AG04449 (cell line): ENCODE measurements at regions not wholly inside any gene's neighbourhood (a gene's known extent, or its start where the extent isn't known, plus 50 kb on each side); places are given as distances from the start of the nearest gene placed in this dataset.

Experiments
- CTCF ChIA-PET: fragments of 350-600 bp; formaldehyde crosslinking; extraction: SDS; loops from one replicate; lab custom pipeline; 2021; ENCODE audit warnings: antibody characterized with exemption; lab: Yijun Ruan, JAX
- POLR2A ChIA-PET: fragments of 400-600, 350-600 bp; formaldehyde crosslinking; extraction: SDS; loops from one replicate; lab custom pipeline; 2020; ENCODE audit warnings: antibody characterized with exemption, inconsistent platforms; lab: Yijun Ruan, JAX
- DNase-seq: peaks from one replicate; pipeline ENCODE4 v3.0.0-alpha.2; 2010; ENCODE audit warnings: low read depth, low spot score
- H3K4me3 ChIP-seq: 2 replicates; pipeline ENCODE4 v1.5.1; 2011; ENCODE audit warnings: low read depth, mild to moderate bottlenecking, control low read depth, low read length
- CTCF ChIP-seq: IDR thresholded peaks from one replicate; pipeline ENCODE4 v1.5.1; 2011; ENCODE audit warnings: mild to moderate bottlenecking, moderate library complexity, low read length, control low read depth, inconsistent platforms; ENCODE audit not compliant: insufficient read depth; ENCODE audit errors: missing control alignments

- ChIA-PET CTCF (no interaction called here), POLR2A (no interaction called here)
- DNase-seq: no peak
- no peak overlapping the region for H3K4me3 ChIP-seq
- no peak for TF ChIP-seq CTCF
Measured at GRCh38 chr1:190599670-190600069, 122.0 kb upstream of the BRINP3 start.

DNA sequence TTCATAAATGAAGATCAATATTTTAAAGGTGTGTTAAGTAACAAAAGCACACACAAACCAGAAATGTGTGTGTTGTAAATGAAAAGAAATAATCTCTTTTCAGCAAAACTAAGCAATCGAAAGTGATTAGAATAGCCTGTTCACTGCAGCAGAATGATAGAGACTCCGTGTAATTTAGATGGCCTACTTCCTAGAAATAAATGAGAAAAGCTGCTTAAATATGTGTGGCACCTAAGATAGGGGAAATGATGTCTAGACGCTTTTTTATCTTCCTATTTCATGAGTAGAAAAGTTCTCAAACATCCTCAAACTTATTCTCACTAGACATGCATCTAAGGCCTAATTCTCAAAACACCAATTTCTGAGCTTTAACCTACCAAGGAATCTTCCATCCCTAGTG is 124.7 kb upstream of the BRINP3 start:
- ChIA-PET CTCF (no interaction called here), POLR2A (no interaction called here)
- DNase-seq: no peak
- no peak overlapping the region for H3K4me3 ChIP-seq
- TF ChIP-seq CTCF: no peak

DNA sequence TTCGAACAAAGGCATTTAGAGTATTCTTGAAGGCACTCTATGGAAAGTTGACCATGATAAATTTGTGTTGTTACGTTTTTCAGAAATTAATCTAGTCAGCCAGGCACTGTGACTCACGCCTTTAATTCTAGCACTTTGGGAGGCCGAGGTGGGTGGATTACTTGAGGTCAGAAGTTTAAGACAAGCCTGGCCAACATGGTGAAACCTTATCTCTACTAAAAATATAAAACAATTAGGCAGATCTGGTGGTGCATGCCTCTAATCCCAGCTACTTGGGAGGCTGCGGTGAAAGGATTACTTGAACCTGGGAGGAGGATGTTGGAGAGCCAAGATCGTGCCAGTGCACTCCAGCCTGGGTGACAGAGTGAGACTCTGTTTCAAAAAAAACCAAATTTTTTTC is 130.6 kb upstream of the BRINP3 start:
- no peak overlapping the region for H3K4me3 ChIP-seq
- DNase-seq: no peak
- POLR2A ChIA-PET: no interaction called here
- CTCF ChIA-PET: no interaction called here
- TF ChIP-seq CTCF: no peak

DNA sequence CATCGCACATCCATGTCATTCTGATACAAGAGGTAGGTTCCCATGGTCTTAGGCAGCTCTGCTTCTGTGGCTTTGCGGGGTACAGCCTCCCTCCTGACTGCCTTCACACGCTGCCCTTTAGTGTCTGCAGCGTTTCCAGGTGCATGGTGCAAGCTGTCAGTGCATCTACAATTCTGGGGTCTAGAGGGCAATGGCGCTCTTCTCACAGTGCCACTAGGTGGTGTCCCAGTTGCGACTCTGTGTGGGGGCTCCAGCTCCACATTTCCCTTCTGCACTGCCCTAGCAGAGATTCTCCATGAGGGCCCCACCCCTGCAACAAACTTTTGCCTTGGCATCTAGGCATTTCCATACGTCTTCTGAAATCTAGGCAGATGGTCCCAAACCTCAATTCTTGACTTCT is 138.2 kb upstream of the BRINP3 start:
- ChIA-PET CTCF (no interaction called here), POLR2A (no interaction called here)
- TF ChIP-seq CTCF: no peak
- no peak overlapping the region for H3K4me3 ChIP-seq
- DNase-seq: no peak

GRCh38 chr1:190616235-190616634 is 138.6 kb upstream of the BRINP3 start:
- no peak for TF ChIP-seq CTCF
- DNase-seq: no peak
- CTCF ChIA-PET: no interaction called here
- no peak overlapping the region for H3K4me3 ChIP-seq
- POLR2A ChIA-PET: no interaction called here

DNA sequence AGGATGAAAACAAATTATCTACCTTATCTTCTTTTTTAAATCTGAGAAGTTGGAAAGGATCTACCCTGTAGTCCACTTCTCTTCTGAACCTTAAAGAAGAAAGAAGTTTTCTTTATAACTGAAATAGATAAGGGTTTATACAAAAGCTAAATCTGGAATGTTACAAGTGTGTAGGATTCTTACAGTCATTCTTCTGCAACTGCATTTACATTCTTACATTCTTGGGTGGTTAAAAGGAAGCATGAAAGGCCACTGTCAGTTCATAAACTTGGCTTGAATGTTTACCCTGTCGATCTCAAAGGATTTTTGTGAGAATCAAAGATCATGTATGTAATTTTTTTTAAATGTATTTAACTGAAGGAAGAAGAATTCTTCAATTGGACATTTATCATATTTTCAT is 142.1 kb upstream of the BRINP3 start:
- H3K4me3 ChIP-seq: no peak overlapping the region
- no peak for TF ChIP-seq CTCF
- DNase-seq: no peak
- POLR2A ChIA-PET: no interaction called here
- CTCF ChIA-PET: no interaction called here

DNA sequence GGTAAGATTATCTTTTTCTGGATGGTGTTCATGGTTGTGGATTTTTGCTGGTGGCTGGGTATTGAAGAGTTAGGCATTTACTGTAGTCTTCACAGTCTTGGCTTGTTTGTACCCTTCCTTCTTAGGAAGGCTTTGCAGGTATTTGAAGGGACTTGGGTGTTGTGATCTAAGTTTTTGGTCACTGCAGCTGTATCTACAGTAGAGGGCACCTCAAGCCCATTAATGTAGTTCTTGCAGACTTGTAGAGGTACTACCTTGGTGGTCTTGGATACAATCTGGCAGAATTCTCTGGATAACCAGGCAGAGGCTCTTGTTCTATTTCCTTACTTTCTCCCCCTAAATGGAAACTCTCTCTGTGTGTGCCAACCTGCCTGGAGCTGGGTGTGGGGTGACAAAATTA is 155.8 kb upstream of the BRINP3 start:
- CTCF ChIA-PET: no interaction called here
- no peak overlapping the region for H3K4me3 ChIP-seq
- no peak for DNase-seq
- TF ChIP-seq CTCF: no peak
- POLR2A ChIA-PET: no interaction called here
